PC-3 (cell line): ENCODE measurements at regions not wholly inside any gene's neighbourhood (a gene's known extent, or its start where the extent isn't known, plus 50 kb on each side); places are given as distances from the start of the nearest gene placed in this dataset.
A peak's percentile ranks its signal among the peaks of the same experiment; 100 is the strongest.

Experiments used
- ATAC-seq: fragments of 200-7000 bp; cut with Tn5 transposase; 2 replicates; pipeline ENCODE4 v1.9.1; 2020; ENCODE audit warnings: mild to moderate bottlenecking, moderate library complexity
- BruUV-seq: library from RNA; stranded (reverse); fragments of 400-500 nt; replicated peaks from 2 replicates; lab custom pipeline; 2021; lab: Mats Ljungman, UMichigan
- CTCF ChIA-PET: fragments of 300-600 bp; sonication (Branson Sonifier 250); formaldehyde crosslinking; loops from one replicate; lab custom pipeline; 2022; ENCODE audit warnings: antibody characterized with exemption; lab: Charles Lee
- POLR2A ChIA-PET: fragments of 300-600 bp; sonication (Branson Sonifier 250); formaldehyde crosslinking; loops from one replicate; lab custom pipeline; 2022; ENCODE audit warnings: antibody characterized with exemption; ENCODE audit not compliant: unreplicated experiment; lab: Charles Lee
- DNase-seq: peaks from one replicate; pipeline ENCODE4 v3.0.0-alpha.2; 2015
- H2AFZ ChIP-seq: fragments of 300-600 bp; sonication (generic); 2 replicates; pipeline ENCODE4 v1.6.0; 2016; ENCODE audit warnings: antibody characterized with exemption, low read length
- H3F3A ChIP-seq: fragments of 300-600 bp; sonication (generic); one replicate; pipeline ENCODE4 v1.6.0; 2017; ENCODE audit warnings: antibody characterized with exemption, low read length, control low read depth, mild to moderate bottlenecking; ENCODE audit not compliant: unreplicated experiment
- H3K27ac ChIP-seq: fragments of 300-600 bp; sonication (generic); 2 replicates; pipeline ENCODE4 v1.5.1; 2016; ENCODE audit warnings: mild to moderate bottlenecking, low read length
- H3K27me3 ChIP-seq: fragments of 300-600 bp; sonication (generic); 2 replicates; pipeline ENCODE4 v1.6.1; 2016; ENCODE audit warnings: low read length, mixed read lengths
- H3K36me3 ChIP-seq: fragments of 300-600 bp; sonication (generic); 2 replicates; pipeline ENCODE4 v1.6.1; 2016; ENCODE audit warnings: low read depth, mixed run types, low read length, mixed read lengths
- H3K4me1 ChIP-seq: fragments of 300-600 bp; sonication (generic); 2 replicates; pipeline ENCODE4 v1.5.1; 2016; ENCODE audit warnings: low read length; ENCODE audit not compliant: insufficient read depth
- H3K4me2 ChIP-seq: fragments of 300-600 bp; sonication (generic); 2 replicates; pipeline ENCODE4 v1.6.0; 2016; ENCODE audit warnings: low read length
- H3K4me3 ChIP-seq: fragments of 300-600 bp; sonication (generic); 2 replicates; pipeline ENCODE4 v1.5.1; 2016; ENCODE audit warnings: mild to moderate bottlenecking, low read length, mixed read lengths
- H3K79me2 ChIP-seq: fragments of 300-600 bp; sonication (generic); 2 replicates; pipeline ENCODE4 v1.6.1; 2017; ENCODE audit warnings: low read length, mixed read lengths
- H3K9ac ChIP-seq: fragments of 300-600 bp; sonication (generic); 2 replicates; pipeline ENCODE4 v1.6.0; 2016; ENCODE audit warnings: mild to moderate bottlenecking, low read length
- H3K9me2 ChIP-seq: fragments of 300-600 bp; sonication (generic); replicated peaks from 2 replicates; pipeline ENCODE4 v1.6.1; 2016; ENCODE audit warnings: mixed run types, low read length, mixed read lengths
- H3K9me3 ChIP-seq: fragments of 300-600 bp; sonication (generic); 2 replicates; pipeline ENCODE4 v1.6.1; 2016; ENCODE audit warnings: low read length, mixed read lengths
- H4K20me1 ChIP-seq: fragments of 300-600 bp; sonication (generic); 2 replicates; pipeline ENCODE4 v1.6.1; 2016; ENCODE audit warnings: low read length, mixed read lengths
- CTCF ChIP-seq: fragments of 300-600 bp; sonication (generic); conservative IDR thresholded peaks from 2 replicates; pipeline ENCODE4 v1.5.1; 2017; ENCODE audit warnings: antibody characterized with exemption, low read depth, mild to moderate bottlenecking, low read length
- EZH2 ChIP-seq: fragments of 300-600 bp; sonication (generic); IDR thresholded peaks from one replicate; pipeline ENCODE4 v1.6.1; 2017; ENCODE audit warnings: antibody characterized with exemption, mild to moderate bottlenecking, low read length; ENCODE audit not compliant: unreplicated experiment
- EZH2phosphoT487 ChIP-seq: fragments of 300-600 bp; sonication (generic); IDR thresholded peaks from 2 replicates; pipeline ENCODE4 v1.6.1; 2018; ENCODE audit warnings: mild to moderate bottlenecking, antibody characterized with exemption, low read length, borderline replicate concordance
- intact Hi-C: fragments of 100-400 bp; cut with micrococcal nuclease; formaldehyde crosslinking; loops from 2 replicates; pipeline ENCODE4 v1.9.0; 2023

GRCh38 chr11:37089439-37089838, 491.4 kb upstream of the RAG2 start:
- Histone ChIP-seq H3K27ac (no peak overlapping the region), H3K79me2 (no peaks in the 10 kb centered on the region), H3K4me2 (no peak overlapping the region), H3K27me3 (no peaks in the 10 kb centered on the region), H3K36me3 (no peaks in the 10 kb centered on the region), H3K4me1 (peaks cover 5% of the 10 kb centered on the region; the same call in 1 of the 2 replicates), H3K9me3 (no peaks in the 10 kb centered on the region), H4K20me1 (no peaks in the 10 kb centered on the region), H3K9me2 (no peaks in the 10 kb centered on the region), H2AFZ (no peak overlapping the region), H3F3A (no peaks in the 10 kb centered on the region), H3K4me3 (no peak overlapping the region), H3K9ac (no peak overlapping the region)
- BruUV-seq: no TSS peak
- intact Hi-C loops: no loop called here
- ChIA-PET POLR2A (no interaction called here), CTCF (no interaction called here)
- no peak for DNase-seq
- ATAC-seq: no peak
- TF ChIP-seq CTCF: no peak
- TF ChIP-seq EZH2phosphoT487: no peak
- TF ChIP-seq EZH2: no peak

- DNase-seq (peak; percentile 12), ATAC-seq (peak; percentile 63)
- Histone ChIP-seq H3K4me2 (no peak overlapping the region), H3K79me2 (no peaks in the 10 kb centered on the region), H2AFZ (no peak overlapping the region), H3K4me1 (peaks cover 5% of the 10 kb centered on the region; the same call in 1 of the 2 replicates), H3K9me2 (no peaks in the 10 kb centered on the region), H4K20me1 (no peaks in the 10 kb centered on the region), H3K9me3 (no peaks in the 10 kb centered on the region), H3K36me3 (no peaks in the 10 kb centered on the region), H3K27ac (no peak overlapping the region), H3K9ac (no peak overlapping the region), H3F3A (no peaks in the 10 kb centered on the region), H3K27me3 (peaks cover 8% of the 10 kb centered on the region), H3K4me3 (no peak overlapping the region)
- intact Hi-C loops: no loop called here
- ChIA-PET CTCF (no interaction called here), POLR2A (no interaction called here)
- BruUV-seq: no TSS peak
- TF ChIP-seq CTCF (no peak), EZH2phosphoT487 (no peak), EZH2 (no peak)
These were observed 490.5 kb upstream of the RAG2 start for GRCh38 chr11:37088573-37088910.

- DNase-seq (peak; percentile 16), ATAC-seq (peak; percentile 86)
- no peaks in the 10 kb centered on the region for H3K9me2 ChIP-seq
- no peaks in the 10 kb centered on the region for H3K36me3 ChIP-seq
- H3K9me3 ChIP-seq: no peaks in the 10 kb centered on the region
- CTCF ChIA-PET: no interaction called here
- H2AFZ ChIP-seq: no peak overlapping the region
- H3K27me3 ChIP-seq: peaks cover 11% of the 10 kb centered on the region
- H3K4me3 ChIP-seq: no peak overlapping the region
- H3K27ac ChIP-seq: no peak overlapping the region
- H4K20me1 ChIP-seq: no peaks in the 10 kb centered on the region
- H3K4me1 ChIP-seq: peaks cover 5% of the 10 kb centered on the region; the same call in 1 of the 2 replicates
- no peak overlapping the region for H3K4me2 ChIP-seq
- BruUV-seq: no TSS peak
- no peak for TF ChIP-seq EZH2phosphoT487
- no peak for TF ChIP-seq CTCF
- TF ChIP-seq EZH2: no peak
- H3K79me2 ChIP-seq: no peaks in the 10 kb centered on the region
- intact Hi-C loops: no loop called here
- POLR2A ChIA-PET: no interaction called here
- H3K9ac ChIP-seq: no peak overlapping the region
- no peaks in the 10 kb centered on the region for H3F3A ChIP-seq
These were observed 489.9 kb upstream of the RAG2 start for GRCh38 chr11:37087650-37088572.
